ENCODE measurements at regions not wholly inside any gene's neighbourhood (a gene's known extent, or its start where the extent isn't known, plus 50 kb on each side); places are given as distances from the start of the nearest gene placed in this dataset.

- TF ChIP-seq POLR2A (conservative IDR thresholded peaks at IDR 0.05) (no peak), CEBPG (CRISPR knock-in tag; IDR thresholded peaks at IDR 0.05) (no peak), CEBPG (tag; conservative IDR thresholded peaks at IDR 0.05 in 1 of 2, IDR thresholded peaks at IDR 0.05 in 1 of 2) (no peak), POLR2B (IDR thresholded peaks at IDR 0.05; ENCODE audit: low read depth, partially characterized antibody) (no peak), MXI1 (IDR thresholded peaks at IDR 0.05; ENCODE audit: low read depth, low read length) (no peak), ZBTB34 (CRISPR knock-in tag; IDR thresholded peaks at IDR 0.05) (no peak), BCL6 (CRISPR knock-in tag; IDR thresholded peaks at IDR 0.05) (no peak)
These were observed 669.6 kb upstream of the DPPA4 start for GRCh38 chr3:110006913-110007312.

Data from K562 (cell line).